ENCODE measurements at regions not wholly inside any gene's neighbourhood (a gene's known extent, or its start where the extent isn't known, plus 50 kb on each side); places are given as distances from the start of the nearest gene placed in this dataset.

GRCh38 chr18:39072970-39073369, 1507.4 kb upstream of the CELF4 start:
- no peak for DNase-seq (ENCODE audit: low read depth)

- DNase-seq (ENCODE audit: low read depth): no peak
Measured at GRCh38 chr18:39062426-39062825, 1496.8 kb upstream of the CELF4 start.

GRCh38 chr18:39058386-39059000, 1492.9 kb upstream of the CELF4 start:
- no peak for DNase-seq (ENCODE audit: low read depth)

GRCh38 chr18:39057423-39058064, 1491.9 kb upstream of the CELF4 start:
- DNase-seq (ENCODE audit: low read depth): no peak

GRCh38 chr18:39053571-39053970, 1488.0 kb upstream of the CELF4 start:
- no peak for DNase-seq (ENCODE audit: low read depth)

- DNase-seq (ENCODE audit: low read depth): no peak
Measured at GRCh38 chr18:39051013-39051412, 1485.4 kb upstream of the CELF4 start.

GRCh38 chr18:39039813-39040212, 1474.2 kb upstream of the CELF4 start:
- DNase-seq (ENCODE audit: low read depth): no peak

GRCh38 chr18:39037925-39038324, 1472.3 kb upstream of the CELF4 start:
- no peak for DNase-seq (ENCODE audit: low read depth)

GRCh38 chr18:39033312-39033711, 1467.7 kb upstream of the CELF4 start:
- DNase-seq (ENCODE audit: low read depth): no peak

- no peak for DNase-seq (ENCODE audit: low read depth)
Measured at GRCh38 chr18:39031647-39032046, 1466.0 kb upstream of the CELF4 start.

GRCh38 chr18:39030124-39030655, 1464.6 kb upstream of the CELF4 start:
- DNase-seq (ENCODE audit: low read depth): no peak

- DNase-seq (ENCODE audit: low read depth): no peak
Measured at GRCh38 chr18:39025531-39025930, 1459.9 kb upstream of the CELF4 start.

- no peak for DNase-seq (ENCODE audit: low read depth)
Measured at GRCh38 chr18:39019989-39020388, 1454.4 kb upstream of the CELF4 start.

- no peak for DNase-seq (ENCODE audit: low read depth)
Measured at GRCh38 chr18:39007031-39007902, 1441.7 kb upstream of the CELF4 start.

- DNase-seq (ENCODE audit: low read depth): no peak
Measured at GRCh38 chr18:38996056-38996455, 1430.5 kb upstream of the CELF4 start.

GRCh38 chr18:38993342-38993741, 1427.7 kb upstream of the CELF4 start:
- no peak for DNase-seq (ENCODE audit: low read depth)

- DNase-seq (ENCODE audit: low read depth): no peak
Measured at GRCh38 chr18:38984968-38985367, 1419.4 kb upstream of the CELF4 start.

GRCh38 chr18:38982072-38982471, 1416.5 kb upstream of the CELF4 start:
- DNase-seq (ENCODE audit: low read depth): no peak

GRCh38 chr18:38981389-38981788, 1415.8 kb upstream of the CELF4 start:
- no peak for DNase-seq (ENCODE audit: low read depth)

- no peak for DNase-seq (ENCODE audit: low read depth)
Measured at GRCh38 chr18:38980420-38980819, 1414.8 kb upstream of the CELF4 start.

- DNase-seq (ENCODE audit: low read depth): no peak
Measured at GRCh38 chr18:38972571-38972970, 1407.0 kb upstream of the CELF4 start.

- no peak for DNase-seq (ENCODE audit: low read depth)
Measured at GRCh38 chr18:38971881-38972280, 1406.3 kb upstream of the CELF4 start.

- no peak for DNase-seq (ENCODE audit: low read depth)
Measured at GRCh38 chr18:38966841-38967240, 1401.2 kb upstream of the CELF4 start.

All from T-helper 22 cell (primary cell).